ENCODE measurements at regions not wholly inside any gene's neighbourhood (a gene's known extent, or its start where the extent isn't known, plus 50 kb on each side); places are given as distances from the start of the nearest gene placed in this dataset.

- 57% methylated on average over 1 of the region's 1 CpG for WGBS (ENCODE audit: insufficient coverage)
- Histone ChIP-seq H3K4me1 (ENCODE audit: control insufficient read depth, insufficient read depth, low read length) (no peaks in the 10 kb centered on the region), H3K36me3 (ENCODE audit: control insufficient read depth, insufficient read depth, low read length) (no peaks in the 10 kb centered on the region), H3K27me3 (ENCODE audit: control insufficient read depth, insufficient read depth, low read length) (no peaks in the 10 kb centered on the region), H3K4me3 (ENCODE audit: low read length) (no peak overlapping the region), H3K9me3 (ENCODE audit: control insufficient read depth, insufficient read depth, low read length) (no peaks in the 10 kb centered on the region), H3K27ac (ENCODE audit: low read length) (no peak overlapping the region)
- intact Hi-C loops (cut with micrococcal nuclease), result no loop called here
- no peak overlapping the region for H3K4me3 Mint-ChIP-seq
- H3K36me3 Mint-ChIP-seq, result no peaks in the 10 kb centered on the region
- no peaks in the 10 kb centered on the region for H3K4me1 Mint-ChIP-seq
- H3K27me3 Mint-ChIP-seq (ENCODE audit: low read depth in 2 of 2), result no peaks in the 10 kb centered on the region
- no peak for DNase-seq
- H3K9me3 Mint-ChIP-seq, result no peaks in the 10 kb centered on the region
- no peak overlapping the region for H3K27ac Mint-ChIP-seq
- no peak for ATAC-seq
- TF ChIP-seq CTCF (IDR thresholded peaks at IDR 0.05), result no peak
Observed at GRCh38 chr2:67783026-67783425, 279.8 kb downstream of the C1D start.

GRCh38 chr2:67790622-67791021, 272.2 kb downstream of the C1D start:
- Histone ChIP-seq H3K27ac (ENCODE audit: low read length) (no peak overlapping the region), H3K4me1 (ENCODE audit: control insufficient read depth, insufficient read depth, low read length) (no peaks in the 10 kb centered on the region), H3K9me3 (ENCODE audit: control insufficient read depth, insufficient read depth, low read length) (no peaks in the 10 kb centered on the region), H3K27me3 (ENCODE audit: control insufficient read depth, insufficient read depth, low read length) (no peaks in the 10 kb centered on the region), H3K4me3 (ENCODE audit: low read length) (no peak overlapping the region), H3K36me3 (ENCODE audit: control insufficient read depth, insufficient read depth, low read length) (no peaks in the 10 kb centered on the region)
- Mint-ChIP-seq H3K36me3 (no peaks in the 10 kb centered on the region), H3K4me1 (no peaks in the 10 kb centered on the region), H3K27ac (no peak overlapping the region), H3K9me3 (no peaks in the 10 kb centered on the region), H3K4me3 (no peak overlapping the region), H3K27me3 (ENCODE audit: low read depth in 2 of 2) (peaks cover 7 to 29% of the 10 kb centered on the region in 2 donors)
- DNase-seq, result no peak
- intact Hi-C loops (cut with micrococcal nuclease), result no loop called here
- TF ChIP-seq CTCF (IDR thresholded peaks at IDR 0.05), result no peak
- ATAC-seq, result no peak
- 71% methylated on average over 2 of the region's 2 CpGs for WGBS (ENCODE audit: insufficient coverage)

- H3K36me3 ChIP-seq (ENCODE audit: control insufficient read depth, insufficient read depth, low read length), result no peaks in the 10 kb centered on the region
- H3K4me1 ChIP-seq (ENCODE audit: control insufficient read depth, insufficient read depth, low read length), result no peaks in the 10 kb centered on the region
- H3K36me3 Mint-ChIP-seq, result no peaks in the 10 kb centered on the region
- peaks cover 11 to 34% of the 10 kb centered on the region in 2 donors for H3K27me3 Mint-ChIP-seq (ENCODE audit: low read depth in 2 of 2)
- TF ChIP-seq CTCF (IDR thresholded peaks at IDR 0.05), result no peak
- no peak for ATAC-seq
- H3K27ac ChIP-seq (ENCODE audit: low read length), result no peak overlapping the region
- no peak for DNase-seq
- H3K4me3 ChIP-seq (ENCODE audit: low read length), result no peak overlapping the region
- 63% methylated on average over 2 of the region's 4 CpGs for WGBS (ENCODE audit: insufficient coverage)
- no peak overlapping the region for H3K4me3 Mint-ChIP-seq
- intact Hi-C loops (cut with micrococcal nuclease), result no loop called here
- no peaks in the 10 kb centered on the region for H3K9me3 Mint-ChIP-seq
- H3K27me3 ChIP-seq (ENCODE audit: control insufficient read depth, insufficient read depth, low read length), result no peaks in the 10 kb centered on the region
- no peaks in the 10 kb centered on the region for H3K4me1 Mint-ChIP-seq
- no peak overlapping the region for H3K27ac Mint-ChIP-seq
- H3K9me3 ChIP-seq (ENCODE audit: control insufficient read depth, insufficient read depth, low read length), result no peaks in the 10 kb centered on the region
Observed at GRCh38 chr2:67792191-67792590, 270.6 kb downstream of the C1D start.

GRCh38 chr2:67792681-67793091, 270.1 kb downstream of the C1D start:
- H3K4me3 Mint-ChIP-seq, result no peak overlapping the region
- no peaks in the 10 kb centered on the region for H3K4me1 ChIP-seq (ENCODE audit: control insufficient read depth, insufficient read depth, low read length)

More at GRCh38 chr2:67792681-67793091, 270.1 kb downstream of the C1D start:
- no peaks in the 10 kb centered on the region for H3K36me3 ChIP-seq (ENCODE audit: control insufficient read depth, insufficient read depth, low read length)
- no peak overlapping the region for H3K27ac ChIP-seq (ENCODE audit: low read length)
- no peaks in the 10 kb centered on the region for H3K9me3 ChIP-seq (ENCODE audit: control insufficient read depth, insufficient read depth, low read length)
- no peak overlapping the region for H3K4me3 ChIP-seq (ENCODE audit: low read length)
- ATAC-seq (no peak), DNase-seq (no peak)
- no peaks in the 10 kb centered on the region for H3K9me3 Mint-ChIP-seq
- H3K27ac Mint-ChIP-seq, result no peak overlapping the region
- H3K4me1 Mint-ChIP-seq, result no peaks in the 10 kb centered on the region
- H3K27me3 ChIP-seq (ENCODE audit: control insufficient read depth, insufficient read depth, low read length), result no peaks in the 10 kb centered on the region
- 87% methylated on average over 8 of the region's 8 CpGs for WGBS (ENCODE audit: insufficient coverage)
- intact Hi-C loops (cut with micrococcal nuclease), result no loop called here
- H3K36me3 Mint-ChIP-seq, result no peaks in the 10 kb centered on the region
- TF ChIP-seq CTCF (IDR thresholded peaks at IDR 0.05), result no peak
- H3K27me3 Mint-ChIP-seq (ENCODE audit: low read depth in 2 of 2), result peaks cover 13 to 34% of the 10 kb centered on the region in 2 donors

Measured in natural killer cell (primary cell).